Stimulated activated CD4-positive, alpha-beta T cell treated with anti-CD3 and anti-CD28 coated beads, Interleukin-4, amount 100 ng/mL, for 1 hour (primary cell): ENCODE measurements at regions not wholly inside any gene's neighbourhood (a gene's known extent, or its start where the extent isn't known, plus 50 kb on each side); places are given as distances from the start of the nearest gene placed in this dataset.
"Not testable (repeated sequence)": the region's sequence is repeated elsewhere in the genome, so short reads cannot be mapped to it uniquely, and the experiment has no call there.

ENCODE experiments used
- DNase-seq: peaks from one replicate; pipeline ENCODE4 v3.0.0-alpha.2; 2020

GRCh38 chr22:47497666-47498065 is 735.2 kb downstream of the TBC1D22A start:
- DNase-seq = no peak

GRCh38 chr22:47495110-47495509 is 732.7 kb downstream of the TBC1D22A start:
- no peak for DNase-seq

GRCh38 chr22:47488131-47488530 is 725.7 kb downstream of the TBC1D22A start:
- not testable (repeated sequence) for DNase-seq

- DNase-seq = no peak
Observed at GRCh38 chr22:47486569-47487312, 724.3 kb downstream of the TBC1D22A start.

GRCh38 chr22:47484960-47485569 is 722.6 kb downstream of the TBC1D22A start:
- no peak for DNase-seq

- DNase-seq = no peak
Observed at GRCh38 chr22:47476231-47476630, 713.8 kb downstream of the TBC1D22A start.

- no peak for DNase-seq
Observed at GRCh38 chr22:47474895-47475294, 712.4 kb downstream of the TBC1D22A start.

- DNase-seq = no peak
Observed at GRCh38 chr22:47474464-47474863, 712.0 kb downstream of the TBC1D22A start.

- DNase-seq = no peak
Observed at GRCh38 chr22:47472636-47473035, 710.2 kb downstream of the TBC1D22A start.

GRCh38 chr22:47471406-47471805 is 709.0 kb downstream of the TBC1D22A start:
- no peak for DNase-seq

GRCh38 chr22:47465809-47466208 is 703.4 kb downstream of the TBC1D22A start:
- no peak for DNase-seq

GRCh38 chr22:47465222-47465621 is 702.8 kb downstream of the TBC1D22A start:
- no peak for DNase-seq

- DNase-seq = no peak
Observed at GRCh38 chr22:47463220-47463619, 700.8 kb downstream of the TBC1D22A start.

GRCh38 chr22:47460861-47461260 is 698.4 kb downstream of the TBC1D22A start:
- DNase-seq = no peak

- DNase-seq = no peak
Observed at GRCh38 chr22:47460176-47460575, 697.7 kb downstream of the TBC1D22A start.

GRCh38 chr22:47458348-47458747 is 695.9 kb downstream of the TBC1D22A start:
- no peak for DNase-seq

GRCh38 chr22:47457509-47458300 is 695.3 kb downstream of the TBC1D22A start:
- no peak for DNase-seq

- DNase-seq = no peak
Observed at GRCh38 chr22:47457021-47457420, 694.6 kb downstream of the TBC1D22A start.

- no peak for DNase-seq
Observed at GRCh38 chr22:47456031-47456430, 693.6 kb downstream of the TBC1D22A start.

GRCh38 chr22:47453049-47453448 is 690.6 kb downstream of the TBC1D22A start:
- DNase-seq = no peak

GRCh38 chr22:47452184-47452583 is 689.7 kb downstream of the TBC1D22A start:
- no peak for DNase-seq

- DNase-seq = no peak
Observed at GRCh38 chr22:47450876-47451475, 688.5 kb downstream of the TBC1D22A start.

GRCh38 chr22:47449508-47450270 is 687.2 kb downstream of the TBC1D22A start:
- DNase-seq = no peak
